H1 (cell line): ENCODE measurements at regions not wholly inside any gene's neighbourhood (a gene's known extent, or its start where the extent isn't known, plus 50 kb on each side); places are given as distances from the start of the nearest gene placed in this dataset.

Experiments used
- CTCF ChIA-PET: fragments of 300-600 bp; sonication (Branson Sonifier 250); formaldehyde crosslinking; loops from one replicate; lab custom pipeline; 2021; ENCODE audit not compliant: partially characterized antibody; lab: Charles Lee
- POLR2A ChIA-PET: fragments of 300-600 bp; sonication (Branson Sonifier 250); formaldehyde crosslinking; loops from one replicate; lab custom pipeline; 2021; ENCODE audit warnings: inconsistent platforms; ENCODE audit not compliant: partially characterized antibody; lab: Charles Lee
- DNase-seq, 2 experiments: peaks; one replicate each; pipeline versions ENCODE4 v3.0.0 to v3.0.0-alpha.2; 2010 to 2022; ENCODE audit warnings: low spot score in 2 of 2, low read depth in 1 of 2, mixed read lengths in 1 of 2
- FAIRE-seq: peaks from 2 replicates; lab custom pipeline; 2011; peaks lifted over from hg19 to GRCh38; lab: Jason Lieb, UNC
- H2AFZ ChIP-seq: 2 replicates; pipeline ENCODE4 v1.8.1; 2012; ENCODE audit warnings: low read length, inconsistent platforms
- H2AK5ac ChIP-seq: 2 replicates; pipeline ENCODE4 v1.6.1; 2013; ENCODE audit warnings: low read depth, low read length
- H2BK120ac ChIP-seq: replicated peaks from 2 replicates; pipeline ENCODE3; 2013; ENCODE audit warnings: low read depth, low read length, inconsistent platforms
- H2BK12ac ChIP-seq: 2 replicates; pipeline ENCODE4 v1.6.1; 2013; ENCODE audit warnings: low read depth, low read length
- H2BK15ac ChIP-seq: 2 replicates; pipeline ENCODE4 v1.6.1; 2013; ENCODE audit warnings: low read length
- H2BK20ac ChIP-seq: 2 replicates; pipeline ENCODE4 v1.6.1; 2013; ENCODE audit warnings: low read length
- H2BK5ac ChIP-seq: 2 replicates; pipeline ENCODE4 v1.6.1; 2013; ENCODE audit warnings: low read depth, low read length
- H3K14ac ChIP-seq: 2 replicates; pipeline ENCODE4 v1.6.1; 2013; ENCODE audit warnings: inconsistent platforms; ENCODE audit not compliant: insufficient read length
- H3K18ac ChIP-seq: 2 replicates; pipeline ENCODE4 v1.6.1; 2013; ENCODE audit warnings: low read length; ENCODE audit errors: extremely low read depth
- H3K23ac ChIP-seq: 2 replicates; pipeline ENCODE4 v1.6.1; 2013; ENCODE audit warnings: inconsistent platforms; ENCODE audit not compliant: insufficient read length
- H3K23me2 ChIP-seq: 2 replicates; pipeline ENCODE4 v1.6.1; 2013; ENCODE audit warnings: low read depth, low read length
- H3K27ac ChIP-seq: 2 replicates; pipeline ENCODE4 v1.6.1; 2011; ENCODE audit warnings: low read depth, low read length, inconsistent platforms
- H3K27me3 ChIP-seq, 4 experiments: replicated peaks in 1 of 4; 1 replicate in 1 of 4; 2 replicates in 3 of 4; pipeline versions ENCODE4 v1.6.1 to v1.8.1; 2011 to 2013; ENCODE audit warnings: low read length in 3 of 4, mild to moderate bottlenecking in 3 of 4, inconsistent platforms in 2 of 4, mixed read lengths in 2 of 4, moderate library complexity in 1 of 4; ENCODE audit not compliant: control insufficient read depth in 3 of 4, insufficient read depth in 3 of 4; ENCODE audit errors: extremely low read depth in 1 of 4
- H3K36me3 ChIP-seq, 4 experiments: 2 replicates each; pipeline versions ENCODE4 v1.6.1 to v1.8.1; 2011 to 2013; ENCODE audit warnings: mild to moderate bottlenecking in 4 of 4, low read length in 3 of 4, moderate library complexity in 2 of 4, control low read depth in 1 of 4, inconsistent platforms in 1 of 4; ENCODE audit not compliant: insufficient read depth in 4 of 4, control insufficient read depth in 2 of 4
- H3K4ac ChIP-seq: replicated peaks from 2 replicates; pipeline ENCODE3; 2013; ENCODE audit warnings: low read length, low read depth, mixed read lengths, inconsistent platforms; ENCODE audit not compliant: insufficient read length
- H3K4me1 ChIP-seq, 4 experiments: replicated peaks in 1 of 4; 1 replicate in 1 of 4; 2 replicates in 3 of 4; pipeline versions ENCODE4 v1.6.1 to v1.8.1; 2011 to 2013; ENCODE audit warnings: low read length in 3 of 4, inconsistent platforms in 2 of 4, mixed read lengths in 1 of 4; ENCODE audit not compliant: insufficient read depth in 4 of 4, control insufficient read depth in 3 of 4
- H3K4me2 ChIP-seq, 2 experiments: 2 replicates each; pipeline versions ENCODE4 v1.6.1 to v1.8.1; 2011 to 2013; ENCODE audit warnings: low read depth in 2 of 2, low read length in 2 of 2, control low read depth in 1 of 2, inconsistent platforms in 1 of 2, mild to moderate bottlenecking in 1 of 2; ENCODE audit not compliant: insufficient read depth in 1 of 2
- H3K4me3 ChIP-seq, 4 experiments: fragments of 200-600, 300-600 bp in 1 of 4; sonication (generic), shearing (Covaris generic), sonication (Bioruptor Twin) in 1 of 4; 2 replicates each; pipeline versions ENCODE4 v1.5.1 to v1.8.1; 2011 to 2016; ENCODE audit warnings: low read length in 4 of 4, low read depth in 3 of 4, control low read depth in 2 of 4, inconsistent platforms in 2 of 4, mild to moderate bottlenecking in 2 of 4, mixed read lengths in 1 of 4, moderate library complexity in 1 of 4; ENCODE audit not compliant: insufficient read depth in 2 of 4; ENCODE audit errors: extremely low read depth in 1 of 4
- H3K56ac ChIP-seq: replicated peaks from 2 replicates; pipeline ENCODE3; 2013; ENCODE audit warnings: low read depth, mild to moderate bottlenecking, mixed read lengths, low read length, inconsistent platforms; ENCODE audit not compliant: insufficient read length
- H3K79me1 ChIP-seq: 2 replicates; pipeline ENCODE4 v1.6.1; 2013; ENCODE audit warnings: low read depth, low read length, control low read depth
- H3K79me2 ChIP-seq, 2 experiments: 2 replicates each; pipeline versions ENCODE4 v1.6.1 to v1.8.1; 2012 to 2013; ENCODE audit warnings: low read length in 2 of 2, mild to moderate bottlenecking in 2 of 2, inconsistent platforms in 1 of 2; ENCODE audit not compliant: insufficient read depth in 2 of 2, control insufficient read depth in 1 of 2
- H3K9ac ChIP-seq, 4 experiments: replicated peaks in 1 of 4; 1 replicate in 1 of 4; 2 replicates in 3 of 4; pipeline versions ENCODE4 v1.6.1 to v1.8.1; 2011 to 2013; ENCODE audit warnings: low read depth in 3 of 4, low read length in 3 of 4, control low read depth in 2 of 4, mild to moderate bottlenecking in 2 of 4, moderate library complexity in 2 of 4, inconsistent platforms in 1 of 4; ENCODE audit errors: extremely low read depth in 1 of 4
- H3K9me3 ChIP-seq, 2 experiments: 2 replicates each; pipeline versions ENCODE4 v1.6.1 to v1.8.1; 2012 to 2013; ENCODE audit warnings: mild to moderate bottlenecking in 2 of 2, moderate library complexity in 2 of 2, control low read depth in 1 of 2, inconsistent platforms in 1 of 2, low read depth in 1 of 2, low read length in 1 of 2, mixed read lengths in 1 of 2; ENCODE audit not compliant: insufficient read depth in 2 of 2
- H4K20me1 ChIP-seq, 2 experiments: replicated peaks in 1 of 2; 2 replicates each; pipeline versions ENCODE3 to v1.8.1; 2011 to 2013; ENCODE audit warnings: inconsistent platforms in 2 of 2, low read length in 2 of 2, mild to moderate bottlenecking in 1 of 2; ENCODE audit not compliant: insufficient read depth in 2 of 2, control insufficient read depth in 1 of 2
- H4K5ac ChIP-seq: 2 replicates; pipeline ENCODE4 v1.6.1; 2013; ENCODE audit warnings: low read length, low read depth, mixed read lengths, inconsistent platforms; ENCODE audit not compliant: insufficient read length
- H4K8ac ChIP-seq: 2 replicates; pipeline ENCODE4 v1.8.0; 2013; ENCODE audit warnings: mild to moderate bottlenecking, moderate library complexity, low read length, inconsistent platforms; ENCODE audit not compliant: insufficient read depth; ENCODE audit errors: extremely low read depth
- H4K91ac ChIP-seq: replicated peaks from 2 replicates; pipeline ENCODE3; 2013; ENCODE audit warnings: low read length, mixed read lengths, inconsistent platforms; ENCODE audit not compliant: insufficient read length
- POLR2AphosphoS5 ChIP-seq: IDR thresholded peaks from 2 replicates; pipeline ENCODE4 v1.6.1; 2011; ENCODE audit warnings: low read depth, low read length
- WGBS, 2 experiments: shearing (Covaris generic) in 1 of 2; methylation state at CpG; one replicate each; pipeline versions ENCODE4 v1.1.6 to v1.1.7; 2013 to 2015; ENCODE audit warnings: low lambda C conversion rate in 2 of 2, mixed read lengths in 2 of 2, inconsistent platforms in 1 of 2, low coverage in 1 of 2, missing lambda C conversion rate in 1 of 2; ENCODE audit not compliant: insufficient replicate concordance in 2 of 2, insufficient coverage in 1 of 2, insufficient read length in 1 of 2; ENCODE audit errors: extremely low coverage in 1 of 2, missing lambda C conversion rate in 1 of 2; 5-methylcytosine and 5-hydroxymethylcytosine counted together
- TF ChIP-seq, protein P1 (sequence below): IDR thresholded peaks from 2 replicates; pipeline ENCODE4 v1.6.1; 2012; ENCODE audit warnings: low read length, inconsistent platforms

GRCh38 chr12:19855851-19856250 lies 416.6 kb downstream of the AEBP2 start:
- Histone ChIP-seq H4K91ac (no peak overlapping the region), H3K4me1 (no peaks in the 10 kb centered on the region; a peak in 1 of 7 replicates), H4K5ac (no peak overlapping the region), H2BK120ac (no peak overlapping the region), H3K4ac (no peak overlapping the region), H2AFZ (no peak overlapping the region), H3K9me3 (no peaks in the 10 kb centered on the region), H3K18ac (no peak overlapping the region), H3K79me2 (no peaks in the 10 kb centered on the region), H3K79me1 (no peaks in the 10 kb centered on the region), H2BK5ac (no peak overlapping the region), H3K9ac (no peak overlapping the region), H2BK12ac (no peak overlapping the region), H4K20me1 (no peaks in the 10 kb centered on the region), H2AK5ac (no peak overlapping the region), H3K36me3 (no peaks in the 10 kb centered on the region), H3K4me2 (no peak overlapping the region), H2BK20ac (no peak overlapping the region), H3K27ac (no peak overlapping the region), H3K56ac (no peak overlapping the region), H3K23ac (no peak overlapping the region), H3K14ac (no peak overlapping the region), H3K4me3 (no peak overlapping the region), H3K27me3 (no peaks in the 10 kb centered on the region), H4K8ac (no peak overlapping the region), H2BK15ac (no peak overlapping the region), H3K23me2 (no peaks in the 10 kb centered on the region)
- ChIA-PET POLR2A (no interaction called here), CTCF (interaction anchor here (0.6 to 1.5 kb wide), 2 partner anchors 9 to 31 kb away, joined by 3 read pairs; no protein-coding TSS in a partner anchor)
- DNase-seq (no peak), FAIRE-seq (no peak)
- TF ChIP-seq, protein P1, sequence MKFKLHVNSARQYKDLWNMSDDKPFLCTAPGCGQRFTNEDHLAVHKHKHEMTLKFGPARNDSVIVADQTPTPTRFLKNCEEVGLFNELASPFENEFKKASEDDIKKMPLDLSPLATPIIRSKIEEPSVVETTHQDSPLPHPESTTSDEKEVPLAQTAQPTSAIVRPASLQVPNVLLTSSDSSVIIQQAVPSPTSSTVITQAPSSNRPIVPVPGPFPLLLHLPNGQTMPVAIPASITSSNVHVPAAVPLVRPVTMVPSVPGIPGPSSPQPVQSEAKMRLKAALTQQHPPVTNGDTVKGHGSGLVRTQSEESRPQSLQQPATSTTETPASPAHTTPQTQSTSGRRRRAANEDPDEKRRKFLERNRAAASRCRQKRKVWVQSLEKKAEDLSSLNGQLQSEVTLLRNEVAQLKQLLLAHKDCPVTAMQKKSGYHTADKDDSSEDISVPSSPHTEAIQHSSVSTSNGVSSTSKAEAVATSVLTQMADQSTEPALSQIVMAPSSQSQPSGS = no peak
- no peak for TF ChIP-seq POLR2AphosphoS5
- WGBS, 2 experiments = 89% methylated on average over 4 of the region's 4 CpGs; no CpG with 5 or more reads in 1 of the 2 experiments
